ENCODE measurements at regions not wholly inside any gene's neighbourhood (a gene's known extent, or its start where the extent isn't known, plus 50 kb on each side); places are given as distances from the start of the nearest gene placed in this dataset.

DNA sequence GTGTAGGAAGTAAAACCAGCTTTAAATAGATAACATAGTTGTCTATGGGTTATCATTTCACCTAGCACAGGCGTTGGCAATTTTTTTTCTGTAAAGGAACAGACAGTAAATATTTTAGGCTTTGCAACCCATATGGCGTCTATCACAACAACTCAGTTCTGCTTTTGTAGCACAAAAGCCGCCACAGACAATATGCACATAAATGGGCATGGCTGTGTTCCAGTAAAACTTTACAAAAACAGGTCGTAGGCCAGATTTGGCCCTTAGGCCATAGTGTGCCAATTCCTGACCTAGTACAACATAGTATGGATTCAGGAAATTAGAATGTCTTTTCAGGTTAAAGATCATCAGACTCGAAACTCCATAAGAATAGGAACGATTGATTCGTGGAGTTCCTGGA, 265.3 kb upstream of the GK2 start:
- TF ChIP-seq, protein P1, sequence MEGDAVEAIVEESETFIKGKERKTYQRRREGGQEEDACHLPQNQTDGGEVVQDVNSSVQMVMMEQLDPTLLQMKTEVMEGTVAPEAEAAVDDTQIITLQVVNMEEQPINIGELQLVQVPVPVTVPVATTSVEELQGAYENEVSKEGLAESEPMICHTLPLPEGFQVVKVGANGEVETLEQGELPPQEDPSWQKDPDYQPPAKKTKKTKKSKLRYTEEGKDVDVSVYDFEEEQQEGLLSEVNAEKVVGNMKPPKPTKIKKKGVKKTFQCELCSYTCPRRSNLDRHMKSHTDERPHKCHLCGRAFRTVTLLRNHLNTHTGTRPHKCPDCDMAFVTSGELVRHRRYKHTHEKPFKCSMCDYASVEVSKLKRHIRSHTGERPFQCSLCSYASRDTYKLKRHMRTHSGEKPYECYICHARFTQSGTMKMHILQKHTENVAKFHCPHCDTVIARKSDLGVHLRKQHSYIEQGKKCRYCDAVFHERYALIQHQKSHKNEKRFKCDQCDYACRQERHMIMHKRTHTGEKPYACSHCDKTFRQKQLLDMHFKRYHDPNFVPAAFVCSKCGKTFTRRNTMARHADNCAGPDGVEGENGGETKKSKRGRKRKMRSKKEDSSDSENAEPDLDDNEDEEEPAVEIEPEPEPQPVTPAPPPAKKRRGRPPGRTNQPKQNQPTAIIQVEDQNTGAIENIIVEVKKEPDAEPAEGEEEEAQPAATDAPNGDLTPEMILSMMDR (IDR thresholded peaks at IDR 0.05) = no peak
- TF ChIP-seq POLR2A (IDR thresholded peaks at IDR 0.05) = no peak
- TF ChIP-seq POLR2AphosphoS5 (IDR thresholded peaks at IDR 0.05) = no peak
- no peak for TF ChIP-seq EP300 (IDR thresholded peaks at IDR 0.05)

Data from gastroesophageal sphincter (tissue), 3 donors.